ENCODE measurements at regions not wholly inside any gene's neighbourhood (a gene's known extent, or its start where the extent isn't known, plus 50 kb on each side); places are given as distances from the start of the nearest gene placed in this dataset.

GRCh38 chr6:120924214-120924613 is 410.1 kb downstream of the TBC1D32 start:
- no peak for DNase-seq

- DNase-seq: no peak
These were observed 416.1 kb downstream of the TBC1D32 start for GRCh38 chr6:120918137-120918536.

- DNase-seq: no peak
These were observed 417.4 kb downstream of the TBC1D32 start for GRCh38 chr6:120916844-120917243.

- no peak for DNase-seq
These were observed 420.8 kb downstream of the TBC1D32 start for GRCh38 chr6:120913486-120913885.

GRCh38 chr6:120908767-120909166 is 425.5 kb downstream of the TBC1D32 start:
- no peak for DNase-seq

- no peak for DNase-seq
These were observed 430.4 kb downstream of the TBC1D32 start for GRCh38 chr6:120903836-120904235.

- no peak for DNase-seq
These were observed 434.3 kb downstream of the TBC1D32 start for GRCh38 chr6:120899932-120900331.

- DNase-seq: no peak
These were observed 440.2 kb downstream of the TBC1D32 start for GRCh38 chr6:120894077-120894476.

GRCh38 chr6:120876931-120877330 is 457.3 kb downstream of the TBC1D32 start:
- no peak for DNase-seq

GRCh38 chr6:120876424-120876823 is 457.9 kb downstream of the TBC1D32 start:
- no peak for DNase-seq

- no peak for DNase-seq
These were observed 458.4 kb downstream of the TBC1D32 start for GRCh38 chr6:120875900-120876299.

- DNase-seq: no peak
These were observed 459.9 kb downstream of the TBC1D32 start for GRCh38 chr6:120874422-120874821.

- no peak for DNase-seq
These were observed 461.0 kb downstream of the TBC1D32 start for GRCh38 chr6:120873125-120873865.

GRCh38 chr6:120872262-120872578 is 462.1 kb downstream of the TBC1D32 start:
- no peak for DNase-seq

GRCh38 chr6:120871416-120872261 is 462.6 kb downstream of the TBC1D32 start:
- DNase-seq: no peak

GRCh38 chr6:120869397-120869796 is 464.9 kb downstream of the TBC1D32 start:
- DNase-seq: no peak

GRCh38 chr6:120857422-120857821 is 476.9 kb downstream of the TBC1D32 start:
- no peak for DNase-seq

GRCh38 chr6:120854583-120854982 is 479.7 kb downstream of the TBC1D32 start:
- no peak for DNase-seq

GRCh38 chr6:120853489-120853888 is 480.8 kb downstream of the TBC1D32 start:
- no peak for DNase-seq

- DNase-seq: no peak
These were observed 481.9 kb downstream of the TBC1D32 start for GRCh38 chr6:120852293-120852849.

- DNase-seq: no peak
These were observed 508.0 kb downstream of the TBC1D32 start for GRCh38 chr6:120826253-120826652.

- no peak for DNase-seq
These were observed 517.5 kb downstream of the TBC1D32 start for GRCh38 chr6:120816794-120817193.

- DNase-seq: no peak
These were observed 529.0 kb downstream of the TBC1D32 start for GRCh38 chr6:120805276-120805675.

- no peak for DNase-seq
These were observed 529.7 kb downstream of the TBC1D32 start for GRCh38 chr6:120804612-120805011.

Data from DMS79 (cell line).